A549 (cell line): ENCODE measurements at regions not wholly inside any gene's neighbourhood (a gene's known extent, or its start where the extent isn't known, plus 50 kb on each side); places are given as distances from the start of the nearest gene placed in this dataset.

Source experiments
- ATAC-seq, 2 experiments: fragments of 200-7000 bp in 1 of 2; fragments of >200 bp in 1 of 2; cut with Nextera tagmentation in 1 of 2; cut with Tn5 transposase in 1 of 2; 3 replicates each; pipeline versions ENCODE4 v1.8.0 to v1.9.1; 2018 to 2020; ENCODE audit warnings: mild to moderate bottlenecking in 1 of 2, moderate library complexity in 1 of 2
- CTCF ChIA-PET: fragments of 300-600 bp; sonication (Branson Sonifier 250); formaldehyde crosslinking; extraction: SDS; loops from one replicate; lab custom pipeline; 2021; ENCODE audit warnings: antibody characterized with exemption, inconsistent platforms; lab: Yijun Ruan, JAX
- POLR2A ChIA-PET: fragments of 350-600 bp; formaldehyde crosslinking; extraction: SDS; loops from one replicate; lab custom pipeline; 2021; ENCODE audit warnings: antibody characterized with exemption, inconsistent platforms; lab: Yijun Ruan, JAX
- DNase-seq, 2 experiments: peaks; one replicate each; pipeline versions ENCODE4 v3.0.0 to v3.0.0-alpha.2; 2011 to 2016; ENCODE audit warnings: low read depth in 1 of 2, low spot score in 1 of 2
- FAIRE-seq: peaks from 2 replicates; lab custom pipeline; 2011; peaks lifted over from hg19 to GRCh38; lab: Jason Lieb, UNC
- H3K27ac ChIP-seq, 2 experiments: fragments of >200 bp; sonication (Bioruptor Twin); formaldehyde crosslinking; 3 replicates each; pipeline ENCODE4 v1.5.1; 2016 to 2017
- H3K4me1 ChIP-seq: fragments of >200 bp; sonication (Bioruptor Twin); formaldehyde crosslinking; 3 replicates; pipeline ENCODE4 v1.6.1; 2016
- H3K4me2 ChIP-seq: fragments of >200 bp; sonication (Bioruptor Twin); formaldehyde crosslinking; 3 replicates; pipeline ENCODE4 v1.6.1; 2016
- H3K4me3 ChIP-seq: fragments of >200 bp; sonication (Bioruptor Twin); formaldehyde crosslinking; 3 replicates; pipeline ENCODE4 v1.5.1; 2016
- H3K9me3 ChIP-seq: fragments of >200 bp; sonication (Bioruptor Twin); formaldehyde crosslinking; 3 replicates; pipeline ENCODE4 v1.6.1; 2016
- CBX8 ChIP-seq: fragments of 200-600 bp; sonication (generic); IDR thresholded peaks from 2 replicates; pipeline ENCODE4 v1.6.1; 2016
- CEBPB ChIP-seq, 2 experiments: fragments of >200 bp in 1 of 2; sonication (Bioruptor Twin) in 1 of 2; formaldehyde crosslinking in 1 of 2; IDR thresholded peaks; 2 replicates each; pipeline ENCODE4 v1.6.1; 2012 to 2016
- CHD4 ChIP-seq: fragments of 200-600 bp; sonication (generic); IDR thresholded peaks from 2 replicates; pipeline ENCODE4 v1.6.1; 2016; ENCODE audit warnings: antibody characterized with exemption, mild to moderate bottlenecking, borderline replicate concordance
- CTCF ChIP-seq: fragments of >200 bp; sonication (Bioruptor Twin); formaldehyde crosslinking; IDR thresholded peaks from 3 replicates; pipeline ENCODE4 v1.5.1; 2016
- E2F6 ChIP-seq: IDR thresholded peaks from 2 replicates; pipeline ENCODE4 v1.6.1; 2012; ENCODE audit warnings: low read depth, borderline replicate concordance
- EHF ChIP-seq: fragments of 250-450 bp; sonication (Bioruptor Pico); IDR thresholded peaks from 2 replicates; pipeline ENCODE4 v1.5.0; 2020; ENCODE audit warnings: mild to moderate bottlenecking
- FOSL2 ChIP-seq, 2 experiments: fragments of 450-650 bp in 1 of 2; fragments of >200 bp in 1 of 2; sonication (Bioruptor Twin) in 1 of 2; formaldehyde crosslinking; IDR thresholded peaks; 2 replicates each; pipeline versions ENCODE4 v1.5.0 to v1.6.1; 2016 to 2020; ENCODE audit warnings: mild to moderate bottlenecking in 1 of 2, moderate library complexity in 1 of 2
- HDAC2 ChIP-seq: fragments of 200-600 bp; sonication (generic); IDR thresholded peaks from 2 replicates; pipeline ENCODE4 v1.6.1; 2016
- HES2 ChIP-seq: fragments of >200 bp; sonication (Bioruptor Twin); formaldehyde crosslinking; IDR thresholded peaks from 2 replicates; pipeline ENCODE4 v1.6.1; 2016
- HEYL ChIP-seq: fragments of 250-450 bp; sonication (Bioruptor Pico); IDR thresholded peaks from 2 replicates; pipeline ENCODE4 v1.8.0; 2021; ENCODE audit warnings: mild to moderate bottlenecking, moderate library complexity
- JUNB ChIP-seq: fragments of >200 bp; sonication (Bioruptor Twin); formaldehyde crosslinking; IDR thresholded peaks from 2 replicates; pipeline ENCODE4 v1.6.1; 2016
- KDM1A ChIP-seq: fragments of 200-600 bp; sonication (generic); IDR thresholded peaks from 2 replicates; pipeline ENCODE4 v1.6.1; 2016; ENCODE audit warnings: low read depth, mild to moderate bottlenecking
- MAX ChIP-seq: IDR thresholded peaks from 2 replicates; pipeline ENCODE4 v1.6.1; 2012
- PBX3 ChIP-seq: IDR thresholded peaks from 2 replicates; pipeline ENCODE4 v1.6.1; 2012
- POLR2AphosphoS2 ChIP-seq: conservative IDR thresholded peaks from 2 replicates; pipeline ENCODE4 v1.6.1; 2012; ENCODE audit warnings: low read length, improper control_type of control experiment, inconsistent platforms
- RAD21 ChIP-seq, 2 experiments: fragments of >200 bp in 1 of 2; sonication (Bioruptor Twin) in 1 of 2; formaldehyde crosslinking in 1 of 2; IDR thresholded peaks in 1 of 2; conservative IDR thresholded peaks in 1 of 2; 2 replicates in 1 of 2; 3 replicates in 1 of 2; pipeline ENCODE4 v1.6.1; 2012 to 2018; ENCODE audit warnings: inconsistent platforms in 1 of 2
- REST ChIP-seq: fragments of 200-600 bp; sonication (generic); IDR thresholded peaks from 2 replicates; pipeline ENCODE4 v1.6.1; 2016; ENCODE audit warnings: antibody characterized with exemption, mild to moderate bottlenecking, moderate library complexity
- RFX5 ChIP-seq: fragments of 450-650 bp; IDR thresholded peaks from 2 replicates; pipeline ENCODE4 v1.7.1; 2014; ENCODE audit warnings: antibody characterized with exemption, mild to moderate bottlenecking, moderate library complexity
- SMC3 ChIP-seq: fragments of >200 bp; sonication (Bioruptor Twin); formaldehyde crosslinking; IDR thresholded peaks from 3 replicates; pipeline ENCODE4 v1.6.1; 2018; ENCODE audit warnings: inconsistent platforms
- SREBF2 ChIP-seq: fragments of 450-650 bp; IDR thresholded peaks from 2 replicates; pipeline ENCODE4 v1.6.1; 2014; ENCODE audit warnings: mild to moderate bottlenecking, moderate library complexity
- TFCP2L1 ChIP-seq: fragments of 250-450 bp; sonication (Bioruptor Pico); IDR thresholded peaks from 2 replicates; pipeline ENCODE4 v1.5.0; 2021; ENCODE audit warnings: mild to moderate bottlenecking
- TP53 ChIP-seq: fragments of 250-450 bp; sonication (Bioruptor Pico); IDR thresholded peaks from 2 replicates; pipeline ENCODE4 v1.5.0; 2021; ENCODE audit warnings: mild to moderate bottlenecking, moderate library complexity
- USF2 ChIP-seq: fragments of 450-650 bp; IDR thresholded peaks from 2 replicates; pipeline ENCODE4 v1.6.1; 2014; ENCODE audit warnings: antibody characterized with exemption
- ZC3H11A ChIP-seq: fragments of 450-650 bp; IDR thresholded peaks from 2 replicates; pipeline ENCODE4 v1.6.1; 2014; ENCODE audit warnings: antibody characterized with exemption, mild to moderate bottlenecking
- ZFP36 ChIP-seq: fragments of 450-650 bp; IDR thresholded peaks from 2 replicates; pipeline ENCODE4 v1.6.1; 2014; ENCODE audit warnings: borderline replicate concordance; ENCODE audit not compliant: partially characterized antibody
- ZNF302 ChIP-seq: fragments of 250-450 bp; sonication (Bioruptor Pico); IDR thresholded peaks from 2 replicates; pipeline ENCODE4 v1.9.0; 2021; ENCODE audit warnings: inconsistent platforms, mild to moderate bottlenecking, moderate library complexity
- WGBS: methylation state at CpG from one replicate; pipeline ENCODE4 v1.1.6; 2017; ENCODE audit errors: missing lambda C conversion rate; 5-methylcytosine and 5-hydroxymethylcytosine counted together

- no peak overlapping the region for H3K4me2 ChIP-seq
- ChIA-PET CTCF (no interaction called here), POLR2A (no interaction called here)
- no peak for FAIRE-seq
- no peaks in the 10 kb centered on the region for H3K9me3 ChIP-seq
- 76% methylated on average over 5 of the region's 5 CpGs for WGBS
- no peak overlapping the region for H3K4me3 ChIP-seq
- no peak for ATAC-seq
- no peak overlapping the region for H3K27ac ChIP-seq
- DNase-seq = no peak
- TF ChIP-seq ZC3H11A = no peak
- TF ChIP-seq TP53 (CRISPR knock-in tag) = no peak
- no peak for TF ChIP-seq SMC3
- no peak for TF ChIP-seq CTCF
- no peak for TF ChIP-seq HEYL
- no peak for TF ChIP-seq PBX3
- no peak for TF ChIP-seq TFCP2L1 (CRISPR knock-in tag)
- no peak for TF ChIP-seq RFX5
- TF ChIP-seq CBX8 = no peak
- no peak for TF ChIP-seq MAX
- no peak for TF ChIP-seq EHF (CRISPR knock-in tag)
- TF ChIP-seq CHD4 = no peak
- no peak for TF ChIP-seq POLR2AphosphoS2
- no peaks in the 10 kb centered on the region for H3K4me1 ChIP-seq
Observed at GRCh38 chr13:34419025-34419424, 523.0 kb upstream of the NBEA start.

- H3K4me3 ChIP-seq = no peak overlapping the region
- H3K4me1 ChIP-seq = no peaks in the 10 kb centered on the region
- 79% methylated on average over 6 of the region's 6 CpGs for WGBS
- H3K27ac ChIP-seq = no peak overlapping the region
- no peak for TF ChIP-seq KDM1A
- no peak for TF ChIP-seq E2F6
- no peak for TF ChIP-seq RAD21 (conservative IDR thresholded peaks at IDR 0.05 in 1 of 2, IDR thresholded peaks at IDR 0.05 in 1 of 2)
- no peak for TF ChIP-seq FOSL2 (IDR thresholded peaks at IDR 0.05)
- no peak for TF ChIP-seq FOSL2 (CRISPR knock-in tag; IDR thresholded peaks at IDR 0.05)
- no peak for TF ChIP-seq TP53 (CRISPR knock-in tag)
- no peaks in the 10 kb centered on the region for H3K9me3 ChIP-seq
- DNase-seq (no peak), ATAC-seq (no peak), FAIRE-seq (no peak)
- ChIA-PET POLR2A (no interaction called here), CTCF (no interaction called here)
- H3K4me2 ChIP-seq = no peak overlapping the region
Observed at GRCh38 chr13:34419755-34420154, 522.3 kb upstream of the NBEA start.

- POLR2A ChIA-PET = no interaction called here
- no peak for TF ChIP-seq USF2
- TF ChIP-seq MAX = no peak
- no peak for TF ChIP-seq ZFP36
- no peak for TF ChIP-seq TP53 (CRISPR knock-in tag)
- TF ChIP-seq RAD21 (conservative IDR thresholded peaks at IDR 0.05 in 1 of 2, IDR thresholded peaks at IDR 0.05 in 1 of 2) = no peak
- TF ChIP-seq HES2 = no peak
- no peak for TF ChIP-seq CEBPB (IDR thresholded peaks at IDR 0.05)
- no peak for TF ChIP-seq HDAC2
- no peak for TF ChIP-seq REST
- no peak for TF ChIP-seq ZNF302 (CRISPR knock-in tag)
- TF ChIP-seq JUNB = no peak
- no peak for TF ChIP-seq SREBF2
- TF ChIP-seq ZC3H11A = no peak
Observed at GRCh38 chr13:34420702-34421346, 521.2 kb upstream of the NBEA start.

More at GRCh38 chr13:34420702-34421346, 521.2 kb upstream of the NBEA start:
- FAIRE-seq (no peak), DNase-seq (no peak), ATAC-seq (no peak)
- CTCF ChIA-PET = interaction anchor here (1.4 kb wide), 1 partner anchor 13 kb away, joined by 4 read pairs; no protein-coding TSS in a partner anchor
- no peak overlapping the region for H3K4me2 ChIP-seq
- WGBS = 69% methylated on average over 3 of the region's 3 CpGs
- H3K9me3 ChIP-seq = no peaks in the 10 kb centered on the region
- no peak overlapping the region for H3K27ac ChIP-seq
- no peak overlapping the region for H3K4me3 ChIP-seq
- H3K4me1 ChIP-seq = no peaks in the 10 kb centered on the region
